GM12873 (cell line): ENCODE measurements at regions not wholly inside any gene's neighbourhood (a gene's known extent, or its start where the extent isn't known, plus 50 kb on each side); places are given as distances from the start of the nearest gene placed in this dataset.

Experiments used
- CTCF ChIP-seq: IDR thresholded peaks from 2 replicates; pipeline ENCODE4 v1.5.1; 2012; ENCODE audit warnings: low read depth, mild to moderate bottlenecking, moderate library complexity, low read length, control low read depth; ENCODE audit not compliant: insufficient read depth; ENCODE audit errors: missing control alignments

GRCh38 chr2:215848698-215849097 is 164.7 kb downstream of the MREG start:
- no peak for TF ChIP-seq CTCF

GRCh38 chr2:215848146-215848545 is 165.2 kb downstream of the MREG start:
- TF ChIP-seq CTCF: no peak

- TF ChIP-seq CTCF: no peak
These were observed 165.6 kb downstream of the MREG start for GRCh38 chr2:215847718-215848117.

GRCh38 chr2:215847056-215847455 is 166.3 kb downstream of the MREG start:
- TF ChIP-seq CTCF: no peak

- no peak for TF ChIP-seq CTCF
These were observed 167.3 kb downstream of the MREG start for GRCh38 chr2:215845839-215846586.

GRCh38 chr2:215843579-215843978 is 169.8 kb downstream of the MREG start:
- no peak for TF ChIP-seq CTCF

- no peak for TF ChIP-seq CTCF
These were observed 172.1 kb downstream of the MREG start for GRCh38 chr2:215841175-215841816.
